Right lobe of liver (tissue), 6 donors: ENCODE measurements at regions not wholly inside any gene's neighbourhood (a gene's known extent, or its start where the extent isn't known, plus 50 kb on each side); places are given as distances from the start of the nearest gene placed in this dataset.

ENCODE experiments used
- ATAC-seq, 4 donors: fragments of 200-7000 bp; cut with Tn5 transposase; one replicate each; pipeline ENCODE4 v1.9.1; 2020; ENCODE audit warnings: mild to moderate bottlenecking in 4 of 4, moderate library complexity in 4 of 4
- DNase-seq, 3 donors: peaks; one replicate each; pipeline ENCODE4 v3.0.0-alpha.2; 2020
- H3K27ac ChIP-seq, 3 donors: fragments of 200-600 bp; one replicate each; pipeline ENCODE4 v1.8.0; 2022
- H3K27me3 ChIP-seq, 2 donors: fragments of 200-600 bp; one replicate each; pipeline ENCODE4 v1.8.0; 2022
- H3K36me3 ChIP-seq, 4 donors: fragments of 200-600 bp; sonication (generic) in 1 of 4; one replicate each; pipeline versions ENCODE4 v1.5.1 to v1.8.0; 2017 to 2022; ENCODE audit warnings: control low read depth in 1 of 4
- H3K4me1 ChIP-seq, 4 donors: fragments of 200-600 bp; sonication (generic) in 1 of 4; one replicate each; pipeline versions ENCODE4 v1.5.1 to v1.8.0; 2017 to 2022; ENCODE audit warnings: control low read depth in 1 of 4
- H3K4me3 ChIP-seq, 3 donors: fragments of 200-600 bp; one replicate each; pipeline ENCODE4 v1.8.0; 2022
- H3K9me3 ChIP-seq, 4 donors: fragments of 200-600 bp; sonication (generic) in 1 of 4; one replicate each; pipeline versions ENCODE4 v1.5.1 to v1.8.0; 2017 to 2022; ENCODE audit warnings: control low read depth in 1 of 4
- CTCF ChIP-seq, 4 donors: fragments of 200-600 bp in 3 of 4; fragments of 450-650 bp in 1 of 4; IDR thresholded peaks; one replicate each; pipeline versions ENCODE4 v1.5.1 to v1.8.0; 2016 to 2022; ENCODE audit warnings: antibody characterized with exemption in 4 of 4, mild to moderate bottlenecking in 2 of 4
- POLR2A ChIP-seq: fragments of 450-650 bp; IDR thresholded peaks from one replicate; pipeline ENCODE4 v1.6.1; 2017; ENCODE audit warnings: antibody characterized with exemption, mild to moderate bottlenecking
- WGBS: methylation state at CpG from one replicate; pipeline ENCODE4 v1.1.6; 2018; ENCODE audit warnings: low coverage, low lambda C conversion rate; ENCODE audit not compliant: insufficient coverage; ENCODE audit errors: missing lambda C conversion rate; 5-methylcytosine and 5-hydroxymethylcytosine counted together
- intact Hi-C, 2 donors: fragments of 100-400 bp; cut with DNase I; formaldehyde crosslinking; loops; one replicate each; pipeline versions ENCODE4 v1.11.2 to v1.14.1; 2022
- donor health status: DM: no; HTN: yes; CAD: no.
- donor health status: DM: no; HTN: no; CAD: no.
- donor health status: DM: no; HTN: no; CAD: no.
- donor health status: DM: no; HTN: yes; CAD: no.
- donor health status: DM: no; HTN: yes; CAD: no.

- Histone ChIP-seq H3K36me3 (no peaks in the 10 kb centered on the region), H3K9me3 (no peaks in the 10 kb centered on the region), H3K27me3 (no peaks in the 10 kb centered on the region), H3K4me1 (no peaks in the 10 kb centered on the region), H3K4me3 (no peak overlapping the region), H3K27ac (no peak overlapping the region)
- ATAC-seq = no peak
- WGBS = 66% methylated on average over 2 of the region's 2 CpGs
- no peak for DNase-seq
- intact Hi-C loops = no loop called here
- no peak for TF ChIP-seq POLR2A
- no peak for TF ChIP-seq CTCF (IDR thresholded peaks at IDR 0.05)
Observed at GRCh38 chr11:80538040-80538439, 1097.2 kb upstream of the TENM4 start.

GRCh38 chr11:80533463-80533862, 1092.6 kb upstream of the TENM4 start:
- H3K4me1 ChIP-seq = no peaks in the 10 kb centered on the region
- no peak for TF ChIP-seq CTCF (IDR thresholded peaks at IDR 0.05)
- no peak for TF ChIP-seq POLR2A
- H3K27me3 ChIP-seq = no peaks in the 10 kb centered on the region
- H3K27ac ChIP-seq = no peak overlapping the region
- H3K36me3 ChIP-seq = no peaks in the 10 kb centered on the region
- ATAC-seq (no peak), DNase-seq (no peak)
- 56% methylated on average over 1 of the region's 1 CpG for WGBS
- no peak overlapping the region for H3K4me3 ChIP-seq
- no peaks in the 10 kb centered on the region for H3K9me3 ChIP-seq
- intact Hi-C loops = no loop called here

GRCh38 chr11:80532633-80533232, 1091.9 kb upstream of the TENM4 start:
- Histone ChIP-seq H3K9me3 (no peaks in the 10 kb centered on the region), H3K27me3 (no peaks in the 10 kb centered on the region), H3K27ac (no peak overlapping the region), H3K4me3 (no peak overlapping the region), H3K36me3 (no peaks in the 10 kb centered on the region), H3K4me1 (no peaks in the 10 kb centered on the region)
- no peak for DNase-seq
- TF ChIP-seq CTCF (IDR thresholded peaks at IDR 0.05) (no peak), POLR2A (no peak)
- peak in 1 of 4 donors; percentile 31 for ATAC-seq
- intact Hi-C loops = no loop called here
- no CpG with 5 or more reads among the region's 21 CpGs for WGBS

GRCh38 chr11:80529726-80530125, 1088.9 kb upstream of the TENM4 start:
- intact Hi-C loops = no loop called here
- Histone ChIP-seq H3K4me3 (no peak overlapping the region), H3K4me1 (no peaks in the 10 kb centered on the region), H3K27me3 (no peaks in the 10 kb centered on the region), H3K9me3 (no peaks in the 10 kb centered on the region), H3K27ac (no peak overlapping the region), H3K36me3 (no peaks in the 10 kb centered on the region)
- ATAC-seq (no peak), DNase-seq (no peak)
- TF ChIP-seq CTCF (IDR thresholded peaks at IDR 0.05) (no peak), POLR2A (no peak)
- WGBS = 28% methylated on average over 4 of the region's 4 CpGs
